Activated CD4-positive, alpha-beta T cell treated with anti-CD3 and anti-CD28 coated beads, Interleukin-2, Interleukin-6, amounts not matched to agents 100 ng/mL and 50 ng/mL, durations not matched to agents 16 hours and 8 hours (primary cell): ENCODE measurements at regions not wholly inside any gene's neighbourhood (a gene's known extent, or its start where the extent isn't known, plus 50 kb on each side); places are given as distances from the start of the nearest gene placed in this dataset.
"Not testable (repeated sequence)": the region's sequence is repeated elsewhere in the genome, so short reads cannot be mapped to it uniquely, and the experiment has no call there.

Experiments used
- DNase-seq: peaks from one replicate; pipeline ENCODE4 v3.0.0-alpha.2; 2020

- not testable (repeated sequence) for DNase-seq
These were observed 357.9 kb upstream of the DEFB115 start for GRCh38 chr20:30899370-30900079.

GRCh38 chr20:30900080-30900719 is 357.3 kb upstream of the DEFB115 start:
- DNase-seq, result not testable (repeated sequence)

- DNase-seq, result not testable (repeated sequence)
These were observed 352.2 kb upstream of the DEFB115 start for GRCh38 chr20:30905231-30905630.

- DNase-seq, result no peak
These were observed 346.3 kb upstream of the DEFB115 start for GRCh38 chr20:30910937-30911725.

GRCh38 chr20:30911832-30912660 is 345.4 kb upstream of the DEFB115 start:
- not testable (repeated sequence) for DNase-seq

- not testable (repeated sequence) for DNase-seq
These were observed 344.8 kb upstream of the DEFB115 start for GRCh38 chr20:30912661-30913026.

GRCh38 chr20:30916404-30916803 is 341.1 kb upstream of the DEFB115 start:
- not testable (repeated sequence) for DNase-seq

GRCh38 chr20:30919514-30920188 is 337.8 kb upstream of the DEFB115 start:
- no peak for DNase-seq

- no peak for DNase-seq
These were observed 336.0 kb upstream of the DEFB115 start for GRCh38 chr20:30921286-30922071.

GRCh38 chr20:30922129-30922528 is 335.3 kb upstream of the DEFB115 start:
- DNase-seq, result no peak

- DNase-seq, result no peak
These were observed 319.7 kb upstream of the DEFB115 start for GRCh38 chr20:30937790-30938189.

GRCh38 chr20:30949761-30950160 is 307.7 kb upstream of the DEFB115 start:
- no peak for DNase-seq

- DNase-seq, result not testable (repeated sequence)
These were observed 306.4 kb upstream of the DEFB115 start for GRCh38 chr20:30951088-30951487.

GRCh38 chr20:30956649-30957048 is 300.8 kb upstream of the DEFB115 start:
- DNase-seq, result not testable (repeated sequence)

- DNase-seq, result not testable (repeated sequence)
These were observed 298.3 kb upstream of the DEFB115 start for GRCh38 chr20:30959208-30959607.

GRCh38 chr20:30963591-30963990 is 293.9 kb upstream of the DEFB115 start:
- DNase-seq, result no peak

- not testable (repeated sequence) for DNase-seq
These were observed 281.6 kb upstream of the DEFB115 start for GRCh38 chr20:30975859-30976258.

GRCh38 chr20:30985386-30985785 is 272.1 kb upstream of the DEFB115 start:
- no peak for DNase-seq
